ENCODE measurements at regions not wholly inside any gene's neighbourhood (a gene's known extent, or its start where the extent isn't known, plus 50 kb on each side); places are given as distances from the start of the nearest gene placed in this dataset.

GRCh38 chr2:128988967-128989366 lies 670.3 kb upstream of the HS6ST1 start:
- intact Hi-C loops (cut with DNase I, micrococcal nuclease) = no loop called here
- Histone ChIP-seq H3K27me3 (ENCODE audit: control insufficient read depth in 1 of 2, insufficient read depth in 2 of 2, low read length in 2 of 2) (no peaks in the 10 kb centered on the region), H3K4me1 (ENCODE audit: insufficient read depth, low read length) (no peaks in the 10 kb centered on the region), H3K4me3 (ENCODE audit: low read length) (no peak overlapping the region), H3K9me3 (ENCODE audit: control insufficient read depth in 1 of 2, insufficient read depth in 1 of 2, low read length in 2 of 2) (peaks cover 0 to 9% of the 10 kb centered on the region in 2 experiments), H3K36me3 (ENCODE audit: insufficient read depth, low read length) (no peaks in the 10 kb centered on the region), H3K27ac (ENCODE audit: low read depth in 1 of 2, low read length in 2 of 2) (no peak overlapping the region)
- no peak for TF ChIP-seq CTCF (IDR thresholded peaks at IDR 0.05)
- ATAC-seq (ENCODE audit: poor library complexity) = no peak
- Mint-ChIP-seq H3K9me3 (no peaks in the 10 kb centered on the region), H3K4me3 (no peak overlapping the region), H3K27me3 (no peaks in the 10 kb centered on the region), H3K36me3 (ENCODE audit: low read depth) (no peaks in the 10 kb centered on the region), H3K4me1 (ENCODE audit: low read depth) (no peaks in the 10 kb centered on the region), H3K27ac (no peak overlapping the region)
- POLR2A ChIA-PET = no interaction called here
- CTCF ChIA-PET = no interaction called here
- no peak for DNase-seq

DNA sequence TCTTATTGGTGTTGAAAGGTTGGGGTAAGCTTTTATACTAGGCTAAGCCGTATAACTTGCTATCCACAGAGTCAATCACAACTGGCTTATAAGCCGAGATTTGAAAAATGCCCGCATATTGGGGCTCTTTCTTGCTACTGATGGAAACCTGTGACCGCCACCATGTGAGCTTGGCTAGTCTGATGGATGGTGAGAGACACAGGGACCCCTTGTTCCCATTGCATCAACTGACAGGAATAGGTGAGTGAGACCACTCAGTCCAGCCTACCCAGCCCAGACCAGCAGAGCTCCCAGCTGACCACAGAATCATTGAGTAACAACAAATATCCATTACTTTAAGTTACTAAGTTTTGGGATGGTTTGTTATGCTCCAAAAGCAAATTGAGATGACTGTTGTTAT lies 676.4 kb upstream of the HS6ST1 start:
- Mint-ChIP-seq H3K9me3 (no peaks in the 10 kb centered on the region), H3K27ac (no peak overlapping the region), H3K4me3 (no peak overlapping the region), H3K4me1 (ENCODE audit: low read depth) (no peaks in the 10 kb centered on the region), H3K27me3 (no peaks in the 10 kb centered on the region), H3K36me3 (ENCODE audit: low read depth) (no peaks in the 10 kb centered on the region)
- no peak for TF ChIP-seq CTCF (IDR thresholded peaks at IDR 0.05)
- ATAC-seq (ENCODE audit: poor library complexity) (no peak), DNase-seq (no peak)
- Histone ChIP-seq H3K27me3 (ENCODE audit: control insufficient read depth in 1 of 2, insufficient read depth in 2 of 2, low read length in 2 of 2) (no peaks in the 10 kb centered on the region), H3K27ac (ENCODE audit: low read depth in 1 of 2, low read length in 2 of 2) (no peak overlapping the region), H3K4me3 (ENCODE audit: low read length) (no peak overlapping the region), H3K9me3 (ENCODE audit: control insufficient read depth in 1 of 2, insufficient read depth in 1 of 2, low read length in 2 of 2) (peaks cover 0 to 4% of the 10 kb centered on the region in 2 experiments), H3K4me1 (ENCODE audit: insufficient read depth, low read length) (no peaks in the 10 kb centered on the region), H3K36me3 (ENCODE audit: insufficient read depth, low read length) (no peaks in the 10 kb centered on the region)
- ChIA-PET POLR2A (no interaction called here), CTCF (no interaction called here)
- intact Hi-C loops (cut with DNase I, micrococcal nuclease) = no loop called here

DNA sequence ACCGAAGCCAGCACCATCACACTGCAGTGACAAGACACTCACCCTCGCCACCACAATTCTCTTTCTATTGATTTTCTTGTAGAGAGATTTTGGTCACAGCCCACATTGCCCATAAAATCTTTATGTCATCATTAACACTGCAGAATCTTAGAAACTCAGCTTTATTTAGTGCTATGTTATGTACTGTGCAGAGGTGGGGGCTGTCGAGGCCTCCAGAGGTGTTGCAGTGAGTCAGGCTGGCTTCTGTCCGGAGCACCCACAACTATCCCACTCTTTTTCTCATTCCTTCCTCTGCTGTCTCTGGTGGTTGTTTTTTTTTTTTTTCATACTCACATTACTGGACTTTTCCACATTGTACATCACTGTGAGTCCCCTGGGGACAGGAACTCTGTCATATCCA lies 677.4 kb upstream of the HS6ST1 start:
- Mint-ChIP-seq H3K27me3 (no peaks in the 10 kb centered on the region), H3K4me1 (ENCODE audit: low read depth) (no peaks in the 10 kb centered on the region), H3K9me3 (no peaks in the 10 kb centered on the region), H3K4me3 (no peak overlapping the region), H3K27ac (no peak overlapping the region), H3K36me3 (ENCODE audit: low read depth) (no peaks in the 10 kb centered on the region)
- TF ChIP-seq CTCF (IDR thresholded peaks at IDR 0.05) = no peak
- intact Hi-C loops (cut with DNase I, micrococcal nuclease) = no loop called here
- H3K36me3 ChIP-seq (ENCODE audit: insufficient read depth, low read length) = no peaks in the 10 kb centered on the region
- no peak for DNase-seq
- no peak overlapping the region for H3K4me3 ChIP-seq (ENCODE audit: low read length)
- ChIA-PET CTCF (no interaction called here), POLR2A (no interaction called here)
- no peaks in the 10 kb centered on the region for H3K27me3 ChIP-seq (ENCODE audit: control insufficient read depth in 1 of 2, insufficient read depth in 2 of 2, low read length in 2 of 2)
- no peak for ATAC-seq (ENCODE audit: poor library complexity)
- no peaks in the 10 kb centered on the region for H3K4me1 ChIP-seq (ENCODE audit: insufficient read depth, low read length)
- H3K9me3 ChIP-seq (ENCODE audit: control insufficient read depth in 1 of 2, insufficient read depth in 1 of 2, low read length in 2 of 2) = peaks cover 0 to 4% of the 10 kb centered on the region in 2 experiments
- H3K27ac ChIP-seq (ENCODE audit: low read depth in 1 of 2, low read length in 2 of 2) = no peak overlapping the region

All from CD4-positive, alpha-beta T cell (primary cell).